Stimulated activated naive CD8-positive, alpha-beta T cell treated with anti-CD3 and anti-CD28 coated beads, Interleukin-15, amount 100 ng/mL, for 72 hours (primary cell): ENCODE measurements at regions not wholly inside any gene's neighbourhood (a gene's known extent, or its start where the extent isn't known, plus 50 kb on each side); places are given as distances from the start of the nearest gene placed in this dataset.
"Not testable (repeated sequence)": the region's sequence is repeated elsewhere in the genome, so short reads cannot be mapped to it uniquely, and the experiment has no call there.

Experiments
- ATAC-seq: fragments of 150-1000 bp; cut with Tn5 transposase; 2 replicates; pipeline ENCODE4 v1.10.0; 2021; ENCODE audit warnings: mild to moderate bottlenecking, moderate library complexity
- DNase-seq, 2 donors: peaks; one replicate each; pipeline ENCODE4 v3.0.0; 2021 to 2022
- H3K27ac Mint-ChIP-seq, 2 donors: one replicate each; pipeline ENCODE4 v1.8.0; 2022; ENCODE audit warnings: mild to moderate bottlenecking in 2 of 2, mixed read lengths in 2 of 2, moderate library complexity in 2 of 2
- H3K27me3 Mint-ChIP-seq: one replicate; pipeline ENCODE4 v1.8.0; 2022; ENCODE audit warnings: mixed read lengths
- H3K4me1 Mint-ChIP-seq: one replicate; pipeline ENCODE4 v1.8.0; 2022; ENCODE audit warnings: mild to moderate bottlenecking, mixed read lengths
- H3K4me3 Mint-ChIP-seq, 2 donors: one replicate each; pipeline ENCODE4 v1.8.0; 2022; ENCODE audit warnings: mild to moderate bottlenecking in 2 of 2, mixed read lengths in 2 of 2, moderate library complexity in 1 of 2
- H3K9me3 Mint-ChIP-seq, 2 donors: one replicate each; pipeline ENCODE4 v1.8.0; 2022; ENCODE audit warnings: mixed read lengths in 2 of 2

- no peak for DNase-seq
- no peaks in the 10 kb centered on the region for H3K4me1 Mint-ChIP-seq
- H3K27me3 Mint-ChIP-seq = no peaks in the 10 kb centered on the region
- ATAC-seq = no peak
- no peak overlapping the region for H3K27ac Mint-ChIP-seq
- no peak overlapping the region for H3K4me3 Mint-ChIP-seq
- H3K9me3 Mint-ChIP-seq = peaks cover 0 to 21% of the 10 kb centered on the region in 2 donors
Measured at GRCh38 chr4:60683357-60683756, 516.8 kb upstream of the ADGRL3 start.

GRCh38 chr4:60683973-60684372, 516.2 kb upstream of the ADGRL3 start:
- no peak for ATAC-seq
- no peaks in the 10 kb centered on the region for H3K27me3 Mint-ChIP-seq

GRCh38 chr4:60696062-60696461, 504.1 kb upstream of the ADGRL3 start:
- not testable (repeated sequence) for ATAC-seq, H3K4me1 Mint-ChIP-seq, H3K27ac Mint-ChIP-seq, DNase-seq, H3K27me3 Mint-ChIP-seq, H3K4me3 Mint-ChIP-seq
- H3K9me3 Mint-ChIP-seq = peaks cover 11 to 19% of the 10 kb centered on the region in 2 donors

More at GRCh38 chr4:60683973-60684372, 516.2 kb upstream of the ADGRL3 start:
- Mint-ChIP-seq H3K27ac (no peak overlapping the region), H3K4me1 (no peaks in the 10 kb centered on the region), H3K9me3 (peaks cover 0 to 20% of the 10 kb centered on the region in 2 donors), H3K4me3 (no peak overlapping the region)
- no peak for DNase-seq

GRCh38 chr4:60709061-60709460, 491.1 kb upstream of the ADGRL3 start:
- H3K4me3 Mint-ChIP-seq = no peak overlapping the region

GRCh38 chr4:60718874-60719273, 481.3 kb upstream of the ADGRL3 start:
- no peaks in the 10 kb centered on the region for H3K27me3 Mint-ChIP-seq
- no peak for DNase-seq
- no peaks in the 10 kb centered on the region for H3K4me1 Mint-ChIP-seq
- no peak overlapping the region for H3K4me3 Mint-ChIP-seq
- no peak overlapping the region for H3K27ac Mint-ChIP-seq
- peaks cover 11 to 15% of the 10 kb centered on the region in 2 donors for H3K9me3 Mint-ChIP-seq
- ATAC-seq = no peak

More at GRCh38 chr4:60709061-60709460, 491.1 kb upstream of the ADGRL3 start:
- Mint-ChIP-seq H3K27me3 (no peaks in the 10 kb centered on the region), H3K4me1 (no peaks in the 10 kb centered on the region), H3K27ac (no peak overlapping the region), H3K9me3 (peaks cover 0 to 16% of the 10 kb centered on the region in 2 donors)
- no peak for DNase-seq
- no peak for ATAC-seq

GRCh38 chr4:60721685-60722084, 478.4 kb upstream of the ADGRL3 start:
- Mint-ChIP-seq H3K4me3 (no peak overlapping the region), H3K27ac (no peak overlapping the region), H3K9me3 (peaks cover 10 to 19% of the 10 kb centered on the region in 2 donors), H3K27me3 (no peaks in the 10 kb centered on the region), H3K4me1 (no peaks in the 10 kb centered on the region)
- no peak for ATAC-seq
- DNase-seq = no peak

- H3K9me3 Mint-ChIP-seq = peaks cover 12 to 22% of the 10 kb centered on the region in 2 donors
- ATAC-seq = no peak
- H3K4me3 Mint-ChIP-seq = no peak overlapping the region
- DNase-seq = no peak
- no peak overlapping the region for H3K27ac Mint-ChIP-seq
- no peaks in the 10 kb centered on the region for H3K4me1 Mint-ChIP-seq
- no peaks in the 10 kb centered on the region for H3K27me3 Mint-ChIP-seq
Measured at GRCh38 chr4:60723796-60724195, 476.3 kb upstream of the ADGRL3 start.

- Mint-ChIP-seq H3K4me3 (no peak overlapping the region), H3K9me3 (peaks cover 14 to 22% of the 10 kb centered on the region in 2 donors), H3K27me3 (no peaks in the 10 kb centered on the region), H3K4me1 (no peaks in the 10 kb centered on the region), H3K27ac (no peak overlapping the region)
- no peak for DNase-seq
- no peak for ATAC-seq
Measured at GRCh38 chr4:60724623-60725022, 475.5 kb upstream of the ADGRL3 start.

GRCh38 chr4:60726779-60727178, 473.3 kb upstream of the ADGRL3 start:
- DNase-seq (no peak), ATAC-seq (no peak)
- H3K4me1 Mint-ChIP-seq = no peaks in the 10 kb centered on the region
- H3K9me3 Mint-ChIP-seq = peaks cover 11 to 18% of the 10 kb centered on the region in 2 donors
- H3K4me3 Mint-ChIP-seq = no peak overlapping the region
- H3K27me3 Mint-ChIP-seq = no peaks in the 10 kb centered on the region
- no peak overlapping the region for H3K27ac Mint-ChIP-seq

- DNase-seq (no peak), ATAC-seq (no peak)
- Mint-ChIP-seq H3K4me3 (no peak overlapping the region), H3K27ac (no peak overlapping the region), H3K27me3 (no peaks in the 10 kb centered on the region), H3K4me1 (no peaks in the 10 kb centered on the region), H3K9me3 (peaks cover 16% of the 10 kb centered on the region in 2 donors)
Measured at GRCh38 chr4:60729194-60729593, 470.9 kb upstream of the ADGRL3 start.

GRCh38 chr4:60729764-60730163, 470.4 kb upstream of the ADGRL3 start:
- not testable (repeated sequence) for ATAC-seq, H3K27me3 Mint-ChIP-seq, DNase-seq, H3K4me3 Mint-ChIP-seq, H3K27ac Mint-ChIP-seq, H3K4me1 Mint-ChIP-seq
- H3K9me3 Mint-ChIP-seq = peaks cover 16 to 19% of the 10 kb centered on the region in 2 donors

- H3K27me3 Mint-ChIP-seq = no peaks in the 10 kb centered on the region
- no peak overlapping the region for H3K4me3 Mint-ChIP-seq
- no peaks in the 10 kb centered on the region for H3K4me1 Mint-ChIP-seq
- ATAC-seq (no peak), DNase-seq (no peak)
- peaks cover 22 to 24% of the 10 kb centered on the region in 2 donors for H3K9me3 Mint-ChIP-seq
- no peak overlapping the region for H3K27ac Mint-ChIP-seq
Measured at GRCh38 chr4:60737858-60738257, 462.3 kb upstream of the ADGRL3 start.

- DNase-seq (no peak), ATAC-seq (no peak)
- no peaks in the 10 kb centered on the region for H3K27me3 Mint-ChIP-seq
- H3K9me3 Mint-ChIP-seq = peaks cover 0 to 15% of the 10 kb centered on the region in 2 donors
- H3K4me1 Mint-ChIP-seq = no peaks in the 10 kb centered on the region
- no peak overlapping the region for H3K27ac Mint-ChIP-seq
- no peak overlapping the region for H3K4me3 Mint-ChIP-seq
Measured at GRCh38 chr4:60743654-60744053, 456.5 kb upstream of the ADGRL3 start.

- Mint-ChIP-seq H3K4me1 (no peaks in the 10 kb centered on the region), H3K27ac (no peak overlapping the region), H3K9me3 (peaks cover 0 to 13% of the 10 kb centered on the region in 2 donors), H3K4me3 (no peak overlapping the region), H3K27me3 (no peaks in the 10 kb centered on the region)
- ATAC-seq (no peak), DNase-seq (no peak)
Measured at GRCh38 chr4:60744767-60745166, 455.4 kb upstream of the ADGRL3 start.

GRCh38 chr4:60745800-60746571, 454.1 kb upstream of the ADGRL3 start:
- Mint-ChIP-seq H3K4me1 (no peaks in the 10 kb centered on the region), H3K27ac (no peak overlapping the region), H3K27me3 (no peaks in the 10 kb centered on the region), H3K4me3 (no peak overlapping the region), H3K9me3 (peaks cover 0 to 13% of the 10 kb centered on the region in 2 donors)
- no peak for DNase-seq
- no peak for ATAC-seq

GRCh38 chr4:60750962-60751361, 449.2 kb upstream of the ADGRL3 start:
- Mint-ChIP-seq H3K27me3 (no peaks in the 10 kb centered on the region), H3K4me3 (no peak overlapping the region), H3K27ac (no peak overlapping the region), H3K4me1 (no peaks in the 10 kb centered on the region), H3K9me3 (peaks cover 0 to 6% of the 10 kb centered on the region in 2 donors)
- no peak for ATAC-seq
- no peak for DNase-seq
